GM10266 (cell line): ENCODE measurements at regions not wholly inside any gene's neighbourhood (a gene's known extent, or its start where the extent isn't known, plus 50 kb on each side); places are given as distances from the start of the nearest gene placed in this dataset.

ENCODE experiments used
- DNase-seq: peaks from one replicate; pipeline ENCODE4 v3.0.0; 2012; ENCODE audit errors: extremely low spot score
- TF ChIP-seq, protein P1 (sequence below): IDR thresholded peaks from 2 replicates; pipeline ENCODE4 v1.5.1; 2012; ENCODE audit warnings: mild to moderate bottlenecking, low read depth; ENCODE audit not compliant: control insufficient read depth, insufficient read depth; ENCODE audit errors: missing control alignments

DNA sequence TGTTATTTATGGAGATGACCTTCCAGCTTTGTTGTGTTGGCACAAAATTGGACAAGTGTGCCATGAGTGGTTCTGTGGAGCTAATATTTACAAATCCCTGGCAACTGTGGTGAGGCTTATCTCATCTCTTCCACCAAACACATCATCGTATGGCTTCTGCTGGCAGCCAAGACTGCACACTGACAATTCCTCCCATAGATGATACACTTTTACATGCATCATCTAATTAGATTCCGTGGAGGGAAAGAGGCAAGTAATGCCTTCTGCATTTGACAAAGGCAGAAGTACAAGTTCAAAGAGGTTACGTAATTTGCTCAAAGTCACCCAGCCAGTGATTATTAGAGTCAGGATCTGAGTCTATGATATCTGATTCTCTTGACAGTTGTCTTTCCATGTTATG is 62.7 kb upstream of the KIRREL3 start:
- no peak for DNase-seq
- TF ChIP-seq, protein P1, sequence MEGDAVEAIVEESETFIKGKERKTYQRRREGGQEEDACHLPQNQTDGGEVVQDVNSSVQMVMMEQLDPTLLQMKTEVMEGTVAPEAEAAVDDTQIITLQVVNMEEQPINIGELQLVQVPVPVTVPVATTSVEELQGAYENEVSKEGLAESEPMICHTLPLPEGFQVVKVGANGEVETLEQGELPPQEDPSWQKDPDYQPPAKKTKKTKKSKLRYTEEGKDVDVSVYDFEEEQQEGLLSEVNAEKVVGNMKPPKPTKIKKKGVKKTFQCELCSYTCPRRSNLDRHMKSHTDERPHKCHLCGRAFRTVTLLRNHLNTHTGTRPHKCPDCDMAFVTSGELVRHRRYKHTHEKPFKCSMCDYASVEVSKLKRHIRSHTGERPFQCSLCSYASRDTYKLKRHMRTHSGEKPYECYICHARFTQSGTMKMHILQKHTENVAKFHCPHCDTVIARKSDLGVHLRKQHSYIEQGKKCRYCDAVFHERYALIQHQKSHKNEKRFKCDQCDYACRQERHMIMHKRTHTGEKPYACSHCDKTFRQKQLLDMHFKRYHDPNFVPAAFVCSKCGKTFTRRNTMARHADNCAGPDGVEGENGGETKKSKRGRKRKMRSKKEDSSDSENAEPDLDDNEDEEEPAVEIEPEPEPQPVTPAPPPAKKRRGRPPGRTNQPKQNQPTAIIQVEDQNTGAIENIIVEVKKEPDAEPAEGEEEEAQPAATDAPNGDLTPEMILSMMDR, result no peak

DNA sequence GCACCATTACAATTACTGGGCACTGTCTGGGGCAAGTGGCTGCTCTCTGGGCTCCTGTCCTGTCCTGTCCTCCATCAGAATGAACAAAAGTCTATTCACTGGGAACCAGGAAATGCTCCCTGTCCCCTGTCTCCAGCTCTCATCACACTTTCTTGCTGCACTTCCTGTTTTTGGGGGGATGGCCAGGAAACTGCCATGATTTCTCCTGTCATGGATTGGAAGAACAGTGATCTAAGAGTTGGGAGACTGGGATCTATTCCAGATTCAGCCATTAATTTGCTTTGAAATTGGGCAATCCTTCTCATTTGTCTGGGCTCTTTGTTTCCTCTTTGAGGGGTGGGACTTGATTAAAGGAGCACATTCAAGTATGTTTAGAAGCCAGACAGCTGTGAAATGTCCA is 61.4 kb upstream of the KIRREL3 start:
- no peak for DNase-seq
- TF ChIP-seq, protein P1, result no peak

DNA sequence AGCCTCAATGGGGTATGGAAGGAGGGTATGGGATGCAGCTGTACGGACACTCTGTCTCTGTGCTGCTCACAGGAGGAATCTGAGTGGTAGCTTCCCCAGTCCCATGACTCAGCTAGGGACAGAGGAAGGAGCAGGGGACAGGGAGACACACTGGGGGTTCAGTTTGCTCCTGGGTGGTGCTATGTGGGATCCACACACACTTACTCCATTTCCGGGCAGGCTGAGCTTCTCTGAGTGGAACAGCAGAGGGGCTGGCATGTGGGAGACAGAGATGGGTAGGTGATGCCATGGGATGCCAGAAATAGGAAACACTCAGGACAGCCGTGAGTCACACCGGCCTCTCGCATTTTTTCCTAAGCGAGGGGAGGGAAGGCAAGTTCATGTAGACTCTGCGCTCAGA is 59.2 kb upstream of the KIRREL3 start:
- TF ChIP-seq, protein P1, result no peak
- DNase-seq, result no peak

DNA sequence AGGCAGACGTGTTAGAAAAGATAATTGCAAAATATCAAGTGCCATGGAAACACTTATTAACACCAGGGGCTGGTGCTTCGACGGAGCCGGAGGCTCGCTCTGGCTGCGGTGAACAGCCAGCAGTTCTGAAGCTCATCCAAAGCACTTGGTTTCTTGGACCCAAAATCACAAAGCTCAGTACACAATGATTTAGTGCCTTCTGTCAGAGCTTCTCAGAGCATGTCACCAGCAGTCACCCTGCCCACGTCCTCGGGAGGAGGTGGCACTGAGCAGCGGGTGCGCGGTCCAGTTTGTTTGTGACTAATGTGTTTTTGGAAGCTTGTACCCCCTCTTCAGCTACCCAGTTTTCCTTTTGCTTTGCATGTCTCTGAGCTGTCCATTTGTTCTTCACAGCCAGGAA is 58.7 kb upstream of the KIRREL3 start:
- TF ChIP-seq, protein P1, result no peak
- no peak for DNase-seq

DNA sequence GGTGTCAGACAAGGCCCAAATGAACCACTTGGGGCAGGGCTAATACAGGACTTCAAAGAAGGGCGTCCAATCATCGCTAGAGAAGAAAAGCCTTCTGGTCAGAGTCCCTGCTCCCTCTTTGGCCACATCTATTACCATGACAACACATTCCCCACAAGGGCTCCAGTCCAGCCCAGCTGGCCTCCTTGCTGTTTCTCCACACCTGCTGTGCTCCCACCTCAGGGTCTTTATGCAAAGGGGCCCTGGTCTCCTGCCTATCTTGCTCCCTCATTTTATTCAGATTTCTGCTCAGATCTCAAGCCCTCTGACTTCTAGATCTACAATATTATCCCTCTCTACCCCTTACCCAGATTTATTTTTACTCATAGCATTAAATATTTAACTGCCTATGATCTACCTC is 58.0 kb upstream of the KIRREL3 start:
- TF ChIP-seq, protein P1, result no peak
- no peak for DNase-seq

DNA sequence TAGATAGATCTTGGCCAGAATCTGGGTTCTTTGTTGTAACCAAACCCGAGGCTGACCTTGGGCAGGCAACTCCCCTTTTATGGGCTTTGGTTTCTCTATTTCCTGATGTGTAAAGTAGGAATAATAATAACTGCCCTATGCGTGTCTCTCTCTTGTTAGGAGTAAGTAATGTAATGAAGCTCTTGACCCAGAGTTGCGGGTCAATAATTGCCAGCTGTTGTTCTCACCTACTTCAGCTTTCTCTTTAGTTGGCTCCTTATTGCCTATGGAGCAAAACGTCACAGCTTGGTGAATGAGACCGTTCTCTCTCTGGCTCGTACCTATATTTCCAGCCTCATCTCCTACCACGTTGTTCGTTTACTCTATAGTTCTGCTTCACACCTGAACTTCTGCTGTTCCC is 56.6 kb upstream of the KIRREL3 start:
- TF ChIP-seq, protein P1, result no peak
- DNase-seq, result no peak

DNA sequence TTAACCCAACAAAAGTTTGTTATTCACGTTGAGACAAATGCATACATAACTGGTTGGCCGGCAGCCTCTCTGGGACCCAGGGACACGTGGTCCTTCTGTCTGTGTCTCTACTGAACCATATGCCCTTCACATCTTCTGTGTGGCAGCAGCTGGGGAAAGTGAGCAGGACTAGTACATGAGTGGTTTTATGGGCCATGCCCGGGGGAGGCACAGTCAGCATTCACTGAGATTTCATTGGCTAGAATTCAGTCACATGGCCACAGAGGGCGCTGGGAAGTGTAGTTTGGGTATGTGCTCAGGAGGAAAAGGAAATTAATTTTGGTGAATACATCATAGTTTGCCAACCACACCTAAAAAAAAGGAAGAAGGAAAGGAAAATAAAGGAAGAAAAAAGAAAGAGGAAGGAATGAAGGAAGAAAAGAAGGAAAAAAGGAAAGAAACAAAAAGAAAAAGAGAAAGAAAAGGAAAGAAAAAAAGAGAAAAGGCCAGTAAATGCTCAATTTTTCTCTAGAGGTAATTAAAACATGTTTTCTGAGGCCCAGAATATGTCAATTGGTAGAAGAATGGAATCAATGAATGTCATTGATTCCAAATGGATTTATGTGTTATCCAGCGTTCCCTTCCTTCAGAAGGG is 55.9 kb upstream of the KIRREL3 start:
- DNase-seq, result no peak

More for the DNA sequence above, 55.9 kb upstream of the KIRREL3 start:
- TF ChIP-seq, protein P1, result no peak
